Trophoblast cell (in vitro differentiated cells and primary cell): ENCODE measurements at regions not wholly inside any gene's neighbourhood (a gene's known extent, or its start where the extent isn't known, plus 50 kb on each side); places are given as distances from the start of the nearest gene placed in this dataset.

Experiments used
- DNase-seq, 2 donors: peaks; one replicate each; pipeline ENCODE4 v3.0.0-alpha.2; 2016
- H2AFZ ChIP-seq: 2 replicates; pipeline ENCODE4 v1.6.1; 2013; ENCODE audit warnings: low read length, moderate library complexity, mild to moderate bottlenecking; ENCODE audit not compliant: insufficient read depth, poor library complexity
- H2AK5ac ChIP-seq: 2 replicates; pipeline ENCODE4 v1.6.1; 2013; ENCODE audit warnings: mild to moderate bottlenecking, low read length
- H2BK120ac ChIP-seq: 2 replicates; pipeline ENCODE4 v1.6.1; 2013; ENCODE audit warnings: low read length, mild to moderate bottlenecking, moderate library complexity; ENCODE audit not compliant: insufficient read depth, poor library complexity
- H2BK12ac ChIP-seq: 2 replicates; pipeline ENCODE4 v1.6.1; 2013; ENCODE audit warnings: mild to moderate bottlenecking, low read length, moderate library complexity
- H2BK5ac ChIP-seq: 2 replicates; pipeline ENCODE4 v1.6.1; 2013; ENCODE audit warnings: low read length, low read depth, moderate library complexity, mild to moderate bottlenecking; ENCODE audit not compliant: poor library complexity
- H3K14ac ChIP-seq: 2 replicates; pipeline ENCODE4 v1.6.1; 2013; ENCODE audit warnings: mild to moderate bottlenecking, low read length
- H3K18ac ChIP-seq: 2 replicates; pipeline ENCODE4 v1.6.1; 2013; ENCODE audit warnings: mild to moderate bottlenecking, low read length
- H3K23ac ChIP-seq: 2 replicates; pipeline ENCODE4 v1.6.1; 2013; ENCODE audit warnings: low read length
- H3K27ac ChIP-seq: 2 replicates; pipeline ENCODE4 v1.5.1; 2013; ENCODE audit warnings: low read depth, mild to moderate bottlenecking, inconsistent platforms, low read length, moderate library complexity
- H3K27me3 ChIP-seq: 2 replicates; pipeline ENCODE4 v1.6.1; 2013; ENCODE audit warnings: inconsistent platforms, mild to moderate bottlenecking, low read length, moderate library complexity; ENCODE audit not compliant: insufficient read depth
- H3K36me3 ChIP-seq, 2 experiments: 1 replicate in 1 of 2; 2 replicates in 1 of 2; pipeline ENCODE4 v1.6.1; 2013; ENCODE audit warnings: low read length in 2 of 2, mild to moderate bottlenecking in 2 of 2, moderate library complexity in 1 of 2; ENCODE audit not compliant: insufficient read depth in 2 of 2, control insufficient read depth in 1 of 2
- H3K4ac ChIP-seq: 2 replicates; pipeline ENCODE4 v1.6.1; 2013; ENCODE audit warnings: low read depth, mild to moderate bottlenecking, low read length, moderate library complexity
- H3K4me1 ChIP-seq, 2 experiments: 1 replicate in 1 of 2; 2 replicates in 1 of 2; pipeline ENCODE4 v1.6.1; 2013; ENCODE audit warnings: low read length in 2 of 2, mild to moderate bottlenecking in 2 of 2, moderate library complexity in 1 of 2; ENCODE audit not compliant: insufficient read depth in 2 of 2, control insufficient read depth in 1 of 2
- H3K4me2 ChIP-seq: 2 replicates; pipeline ENCODE4 v1.6.1; 2013; ENCODE audit warnings: inconsistent platforms, mild to moderate bottlenecking, low read length, moderate library complexity
- H3K4me3 ChIP-seq: 2 replicates; pipeline ENCODE4 v1.5.1; 2013; ENCODE audit warnings: mild to moderate bottlenecking, low read depth, low read length, inconsistent platforms
- H3K79me1 ChIP-seq: one replicate; pipeline ENCODE4 v1.6.1; 2013; ENCODE audit warnings: low read length
- H3K79me2 ChIP-seq: 2 replicates; pipeline ENCODE4 v1.6.1; 2013; ENCODE audit warnings: low read length, mild to moderate bottlenecking; ENCODE audit not compliant: control insufficient read depth, insufficient read depth, poor library complexity
- H3K9ac ChIP-seq: 2 replicates; pipeline ENCODE4 v1.6.1; 2013; ENCODE audit warnings: mild to moderate bottlenecking, low read length
- H3K9me3 ChIP-seq: 2 replicates; pipeline ENCODE4 v1.6.1; 2013; ENCODE audit warnings: low read depth, mild to moderate bottlenecking, control low read depth, inconsistent platforms, low read length; ENCODE audit not compliant: insufficient read depth
- H4K12ac ChIP-seq: 2 replicates; pipeline ENCODE4 v1.6.1; 2013; ENCODE audit warnings: low read depth, mild to moderate bottlenecking, low read length, moderate library complexity
- H4K8ac ChIP-seq: 2 replicates; pipeline ENCODE4 v1.6.1; 2013; ENCODE audit warnings: low read depth, mild to moderate bottlenecking, low read length, moderate library complexity
- H4K91ac ChIP-seq: one replicate; pipeline ENCODE4 v1.6.1; 2013; ENCODE audit warnings: low read depth, mild to moderate bottlenecking, low read length, moderate library complexity
- WGBS: extraction: QIAGEN DNeasy Blood & Tissue Kit; methylation state at CpG from one replicate; pipeline ENCODE4 v1.1.7; 2013; ENCODE audit warnings: missing lambda C conversion rate; ENCODE audit not compliant: insufficient read length, insufficient coverage; ENCODE audit errors: extremely low coverage; 5-methylcytosine and 5-hydroxymethylcytosine counted together

- H3K9ac ChIP-seq: no peak overlapping the region
- H3K14ac ChIP-seq: no peak overlapping the region
- no peak overlapping the region for H4K91ac ChIP-seq
- no peak overlapping the region for H2AK5ac ChIP-seq
- no peaks in the 10 kb centered on the region for H3K79me2 ChIP-seq
- H2BK12ac ChIP-seq: no peak overlapping the region
- H4K8ac ChIP-seq: no peak overlapping the region
- H3K79me1 ChIP-seq: no peaks in the 10 kb centered on the region
- H3K4ac ChIP-seq: no peak overlapping the region
- H3K4me1 ChIP-seq: no peaks in the 10 kb centered on the region
- no peak overlapping the region for H4K12ac ChIP-seq
- no peaks in the 10 kb centered on the region for H3K27me3 ChIP-seq
- DNase-seq: no peak
- H3K4me3 ChIP-seq: no peak overlapping the region
- H2BK120ac ChIP-seq: no peak overlapping the region
- H2BK5ac ChIP-seq: no peak overlapping the region
- H3K23ac ChIP-seq: no peak overlapping the region
- WGBS: no CpG with 5 or more reads among the region's 1 CpG
- H3K27ac ChIP-seq: no peak overlapping the region
- H3K36me3 ChIP-seq: no peaks in the 10 kb centered on the region
- H3K4me2 ChIP-seq: no peak overlapping the region
- H3K9me3 ChIP-seq: no peaks in the 10 kb centered on the region
- H3K18ac ChIP-seq: no peak overlapping the region
- no peak overlapping the region for H2AFZ ChIP-seq
Measured at GRCh38 chr5:87102841-87103240, 164.8 kb upstream of the RASA1 start.

GRCh38 chr5:87103616-87104287 lies 163.9 kb upstream of the RASA1 start:
- no peak overlapping the region for H3K14ac ChIP-seq
- no peak overlapping the region for H3K9ac ChIP-seq
- no peak overlapping the region for H4K12ac ChIP-seq
- H3K9me3 ChIP-seq: no peaks in the 10 kb centered on the region
- H3K27ac ChIP-seq: no peak overlapping the region
- no peaks in the 10 kb centered on the region for H3K27me3 ChIP-seq
- DNase-seq: no peak
- no peaks in the 10 kb centered on the region for H3K4me1 ChIP-seq
- no peak overlapping the region for H2AFZ ChIP-seq
- no peak overlapping the region for H2BK120ac ChIP-seq
- no peak overlapping the region for H3K4ac ChIP-seq
- no peak overlapping the region for H4K91ac ChIP-seq
- H4K8ac ChIP-seq: no peak overlapping the region
- no peak overlapping the region for H3K4me2 ChIP-seq
- H3K79me2 ChIP-seq: no peaks in the 10 kb centered on the region
- H3K36me3 ChIP-seq: no peaks in the 10 kb centered on the region
- H2BK12ac ChIP-seq: no peak overlapping the region
- no peak overlapping the region for H2BK5ac ChIP-seq
- no peak overlapping the region for H3K23ac ChIP-seq
- no peak overlapping the region for H3K18ac ChIP-seq
- no peak overlapping the region for H2AK5ac ChIP-seq
- H3K79me1 ChIP-seq: no peaks in the 10 kb centered on the region
- no peak overlapping the region for H3K4me3 ChIP-seq

DNA sequence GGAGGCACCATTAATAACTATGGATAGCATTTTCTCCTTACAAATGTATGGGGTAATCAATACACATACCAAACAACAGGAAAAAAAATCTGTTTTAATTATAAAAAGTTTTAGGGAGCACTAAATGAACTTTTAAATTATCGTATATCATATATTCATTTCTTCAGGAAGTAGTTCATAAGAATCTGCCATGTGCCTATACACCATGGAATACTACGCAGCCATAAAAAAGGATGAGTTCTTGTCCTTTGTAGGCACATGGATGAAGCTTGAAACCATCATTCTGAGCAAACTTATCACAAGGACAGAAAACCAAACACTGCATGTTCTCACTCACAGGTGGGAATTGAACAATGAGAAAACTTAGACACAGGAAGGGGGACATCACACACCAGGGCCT lies 162.1 kb upstream of the RASA1 start:
- no peak overlapping the region for H3K18ac ChIP-seq
- H2AK5ac ChIP-seq: no peak overlapping the region
- no peak overlapping the region for H2BK12ac ChIP-seq
- no peaks in the 10 kb centered on the region for H3K79me2 ChIP-seq
- H3K9me3 ChIP-seq: no peaks in the 10 kb centered on the region
- H3K9ac ChIP-seq: no peak overlapping the region
- no peaks in the 10 kb centered on the region for H3K4me1 ChIP-seq
- no peak overlapping the region for H3K4me3 ChIP-seq
- no peak overlapping the region for H3K27ac ChIP-seq
- no peaks in the 10 kb centered on the region for H3K27me3 ChIP-seq
- no peak overlapping the region for H4K12ac ChIP-seq
- H4K8ac ChIP-seq: no peak overlapping the region
- H2BK5ac ChIP-seq: no peak overlapping the region
- H3K14ac ChIP-seq: no peak overlapping the region
- no peaks in the 10 kb centered on the region for H3K79me1 ChIP-seq
- WGBS: no CpG with 5 or more reads among the region's 2 CpGs
- no peak overlapping the region for H2AFZ ChIP-seq
- H3K4me2 ChIP-seq: no peak overlapping the region
- DNase-seq: no peak
- H4K91ac ChIP-seq: no peak overlapping the region
- H3K4ac ChIP-seq: no peak overlapping the region
- H2BK120ac ChIP-seq: no peak overlapping the region
- no peak overlapping the region for H3K23ac ChIP-seq
- H3K36me3 ChIP-seq: no peaks in the 10 kb centered on the region

GRCh38 chr5:87109746-87110145 lies 157.9 kb upstream of the RASA1 start:
- H3K9ac ChIP-seq: no peak overlapping the region
- no peak overlapping the region for H4K91ac ChIP-seq
- H3K4me3 ChIP-seq: no peak overlapping the region
- no peaks in the 10 kb centered on the region for H3K27me3 ChIP-seq
- no peak overlapping the region for H3K4ac ChIP-seq
- no peaks in the 10 kb centered on the region for H3K79me1 ChIP-seq
- no peak overlapping the region for H2AK5ac ChIP-seq
- no peak for DNase-seq
- H3K36me3 ChIP-seq: no peaks in the 10 kb centered on the region
- H3K79me2 ChIP-seq: no peaks in the 10 kb centered on the region
- no peak overlapping the region for H4K8ac ChIP-seq
- no peak overlapping the region for H3K27ac ChIP-seq
- H2BK12ac ChIP-seq: no peak overlapping the region
- H3K23ac ChIP-seq: no peak overlapping the region
- H3K9me3 ChIP-seq: no peaks in the 10 kb centered on the region
- H3K18ac ChIP-seq: no peak overlapping the region
- no peak overlapping the region for H3K4me2 ChIP-seq
- H2AFZ ChIP-seq: no peak overlapping the region
- no CpG with 5 or more reads among the region's 2 CpGs for WGBS
- no peak overlapping the region for H2BK120ac ChIP-seq
- no peak overlapping the region for H3K14ac ChIP-seq
- no peak overlapping the region for H4K12ac ChIP-seq
- H2BK5ac ChIP-seq: no peak overlapping the region
- H3K4me1 ChIP-seq: no peaks in the 10 kb centered on the region
